Erythroblast (primary cell): ENCODE measurements at regions not wholly inside any gene's neighbourhood (a gene's known extent, or its start where the extent isn't known, plus 50 kb on each side); places are given as distances from the start of the nearest gene placed in this dataset.

Source experiments
- GATA1 ChIP-seq: IDR thresholded peaks from 2 replicates; pipeline ENCODE4 v1.6.1; 2011; ENCODE audit warnings: low read depth, mild to moderate bottlenecking, control low read depth, low read length, moderate library complexity
- POLR2A ChIP-seq: IDR thresholded peaks from 2 replicates; pipeline ENCODE4 v1.6.1; 2011; ENCODE audit warnings: mild to moderate bottlenecking, low read length

DNA sequence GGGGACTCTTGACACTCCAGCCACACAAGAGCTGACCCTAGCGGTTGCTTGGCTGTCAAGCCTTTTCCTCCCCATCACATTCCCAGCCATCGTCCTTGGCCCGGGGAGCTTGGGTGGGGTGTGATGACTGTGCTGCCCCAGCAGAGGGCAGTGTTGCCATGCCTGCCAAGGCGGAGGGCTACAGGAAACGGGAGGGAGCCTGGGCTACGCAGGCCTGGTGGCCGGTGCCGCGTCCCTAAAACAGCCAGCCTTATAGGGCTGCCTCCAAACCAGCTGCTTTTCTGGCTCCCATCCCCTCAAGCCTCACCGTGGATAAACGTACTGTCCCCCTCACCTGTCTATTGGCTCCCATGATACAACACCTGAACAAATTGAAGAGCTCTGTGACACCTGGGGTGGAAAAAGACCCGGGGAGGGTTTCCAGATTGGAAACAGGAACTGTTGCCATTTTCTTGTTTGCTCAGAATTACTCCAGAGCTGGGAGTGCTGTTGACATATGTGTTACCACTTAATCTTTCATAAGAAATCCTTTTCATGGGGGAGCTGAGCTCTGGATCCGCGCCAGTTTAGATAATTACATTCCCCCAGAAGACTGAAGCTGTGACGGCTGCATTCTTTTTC is 72.8 kb upstream of the ASTN2 start:
- TF ChIP-seq POLR2A (no peak), GATA1 (no peak)
